ENCODE measurements at regions not wholly inside any gene's neighbourhood (a gene's known extent, or its start where the extent isn't known, plus 50 kb on each side); places are given as distances from the start of the nearest gene placed in this dataset.

DNA sequence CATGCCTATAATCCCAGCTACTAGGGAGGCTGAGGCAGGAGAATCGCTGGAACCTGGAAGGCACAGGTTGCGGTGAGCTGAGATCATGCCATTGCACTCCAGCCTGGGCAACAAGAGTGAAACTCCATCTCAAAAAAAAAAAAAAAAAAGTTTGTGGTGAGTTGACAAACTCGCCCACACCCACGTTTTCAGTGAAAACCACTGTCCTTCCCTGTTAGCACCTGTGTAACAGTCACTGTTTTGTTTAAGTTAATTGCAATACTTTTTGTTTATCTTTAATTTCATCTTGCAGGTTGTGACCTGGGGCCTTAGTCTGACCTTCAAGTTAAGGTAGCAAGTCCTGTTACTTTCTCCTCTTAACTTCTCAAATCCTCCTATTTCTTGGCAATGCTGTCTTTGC is 65.5 kb upstream of the SKOR2 start:
- no peak for DNase-seq

GRCh38 chr18:47313901-47314300 is 62.4 kb upstream of the SKOR2 start:
- no peak for DNase-seq

DNA sequence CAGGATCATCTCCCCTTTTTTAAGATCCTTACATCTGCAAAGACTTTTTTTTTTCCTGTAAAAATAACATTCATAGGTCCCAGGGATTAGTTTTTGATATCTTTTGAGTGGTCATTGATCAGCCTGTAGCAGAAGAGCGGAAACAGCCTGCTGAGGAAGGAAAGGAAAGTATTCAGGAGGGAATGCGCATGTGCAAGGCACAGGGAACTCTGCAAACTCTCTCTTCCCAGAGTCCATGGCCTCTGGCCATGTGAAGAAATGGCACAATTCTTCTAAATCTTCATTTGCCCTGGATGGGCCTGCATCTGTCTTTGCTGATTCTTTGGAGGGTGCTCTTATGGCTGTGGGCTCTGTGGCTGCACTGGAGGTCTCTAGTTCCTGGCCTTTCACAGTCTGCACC is 60.1 kb upstream of the SKOR2 start:
- no peak for DNase-seq
